NT2/D1 (cell line): ENCODE measurements at regions not wholly inside any gene's neighbourhood (a gene's known extent, or its start where the extent isn't known, plus 50 kb on each side); places are given as distances from the start of the nearest gene placed in this dataset.

ENCODE experiments used
- SUZ12 ChIP-seq: IDR thresholded peaks from 2 replicates; pipeline ENCODE4 v1.6.1; 2011; ENCODE audit not compliant: insufficient read length, insufficient read depth; ENCODE audit errors: extremely low read depth
- YY1 ChIP-seq: IDR thresholded peaks from 2 replicates; pipeline ENCODE4 v1.6.1; 2011; ENCODE audit not compliant: insufficient read length, insufficient read depth

DNA sequence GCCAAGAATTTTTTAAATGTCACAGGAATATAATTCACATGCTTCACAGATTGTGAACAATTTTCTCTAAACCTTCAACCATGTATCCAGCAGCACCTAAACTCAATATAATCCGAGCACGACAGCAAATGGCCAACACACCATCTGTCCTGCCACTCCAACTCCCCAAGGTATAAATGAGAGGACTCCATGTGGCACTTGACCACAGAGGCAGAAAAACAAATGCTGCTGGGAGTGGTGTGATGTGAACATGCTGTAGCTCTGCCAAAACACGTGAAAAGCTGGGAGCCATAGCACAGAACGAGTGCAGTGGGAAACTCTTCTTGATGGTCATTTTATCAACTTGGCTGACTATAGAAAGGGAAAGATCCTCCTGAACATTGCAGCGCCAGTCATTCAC is 70.9 kb downstream of the LLPH start:
- TF ChIP-seq YY1 (no peak), SUZ12 (no peak)
